PC-3 (cell line): ENCODE measurements at regions not wholly inside any gene's neighbourhood (a gene's known extent, or its start where the extent isn't known, plus 50 kb on each side); places are given as distances from the start of the nearest gene placed in this dataset.

Experiments
- ATAC-seq: fragments of 200-7000 bp; cut with Tn5 transposase; 2 replicates; pipeline ENCODE4 v1.9.1; 2020; ENCODE audit warnings: mild to moderate bottlenecking, moderate library complexity
- BruUV-seq: library from RNA; stranded (reverse); fragments of 400-500 nt; replicated peaks from 2 replicates; lab custom pipeline; 2021; lab: Mats Ljungman, UMichigan
- CTCF ChIA-PET: fragments of 300-600 bp; sonication (Branson Sonifier 250); formaldehyde crosslinking; loops from one replicate; lab custom pipeline; 2022; ENCODE audit warnings: antibody characterized with exemption; lab: Charles Lee
- POLR2A ChIA-PET: fragments of 300-600 bp; sonication (Branson Sonifier 250); formaldehyde crosslinking; loops from one replicate; lab custom pipeline; 2022; ENCODE audit warnings: antibody characterized with exemption; ENCODE audit not compliant: unreplicated experiment; lab: Charles Lee
- DNase-seq: peaks from one replicate; pipeline ENCODE4 v3.0.0-alpha.2; 2015
- H2AFZ ChIP-seq: fragments of 300-600 bp; sonication (generic); 2 replicates; pipeline ENCODE4 v1.6.0; 2016; ENCODE audit warnings: antibody characterized with exemption, low read length
- H3F3A ChIP-seq: fragments of 300-600 bp; sonication (generic); one replicate; pipeline ENCODE4 v1.6.0; 2017; ENCODE audit warnings: antibody characterized with exemption, low read length, control low read depth, mild to moderate bottlenecking; ENCODE audit not compliant: unreplicated experiment
- H3K27ac ChIP-seq: fragments of 300-600 bp; sonication (generic); 2 replicates; pipeline ENCODE4 v1.5.1; 2016; ENCODE audit warnings: mild to moderate bottlenecking, low read length
- H3K27me3 ChIP-seq: fragments of 300-600 bp; sonication (generic); 2 replicates; pipeline ENCODE4 v1.6.1; 2016; ENCODE audit warnings: low read length, mixed read lengths
- H3K36me3 ChIP-seq: fragments of 300-600 bp; sonication (generic); 2 replicates; pipeline ENCODE4 v1.6.1; 2016; ENCODE audit warnings: low read depth, mixed run types, low read length, mixed read lengths
- H3K4me1 ChIP-seq: fragments of 300-600 bp; sonication (generic); 2 replicates; pipeline ENCODE4 v1.5.1; 2016; ENCODE audit warnings: low read length; ENCODE audit not compliant: insufficient read depth
- H3K4me2 ChIP-seq: fragments of 300-600 bp; sonication (generic); 2 replicates; pipeline ENCODE4 v1.6.0; 2016; ENCODE audit warnings: low read length
- H3K4me3 ChIP-seq: fragments of 300-600 bp; sonication (generic); 2 replicates; pipeline ENCODE4 v1.5.1; 2016; ENCODE audit warnings: mild to moderate bottlenecking, low read length, mixed read lengths
- H3K79me2 ChIP-seq: fragments of 300-600 bp; sonication (generic); 2 replicates; pipeline ENCODE4 v1.6.1; 2017; ENCODE audit warnings: low read length, mixed read lengths
- H3K9ac ChIP-seq: fragments of 300-600 bp; sonication (generic); 2 replicates; pipeline ENCODE4 v1.6.0; 2016; ENCODE audit warnings: mild to moderate bottlenecking, low read length
- H3K9me2 ChIP-seq: fragments of 300-600 bp; sonication (generic); replicated peaks from 2 replicates; pipeline ENCODE4 v1.6.1; 2016; ENCODE audit warnings: mixed run types, low read length, mixed read lengths
- H3K9me3 ChIP-seq: fragments of 300-600 bp; sonication (generic); 2 replicates; pipeline ENCODE4 v1.6.1; 2016; ENCODE audit warnings: low read length, mixed read lengths
- H4K20me1 ChIP-seq: fragments of 300-600 bp; sonication (generic); 2 replicates; pipeline ENCODE4 v1.6.1; 2016; ENCODE audit warnings: low read length, mixed read lengths
- EZH2 ChIP-seq: fragments of 300-600 bp; sonication (generic); IDR thresholded peaks from one replicate; pipeline ENCODE4 v1.6.1; 2017; ENCODE audit warnings: antibody characterized with exemption, mild to moderate bottlenecking, low read length; ENCODE audit not compliant: unreplicated experiment
- EZH2phosphoT487 ChIP-seq: fragments of 300-600 bp; sonication (generic); IDR thresholded peaks from 2 replicates; pipeline ENCODE4 v1.6.1; 2018; ENCODE audit warnings: mild to moderate bottlenecking, antibody characterized with exemption, low read length, borderline replicate concordance
- intact Hi-C: fragments of 100-400 bp; cut with micrococcal nuclease; formaldehyde crosslinking; loops from 2 replicates; pipeline ENCODE4 v1.9.0; 2023
- TF ChIP-seq, protein P1 (sequence below): fragments of 300-600 bp; sonication (generic); conservative IDR thresholded peaks from 2 replicates; pipeline ENCODE4 v1.5.1; 2017; ENCODE audit warnings: antibody characterized with exemption, low read depth, mild to moderate bottlenecking, low read length

- ChIA-PET CTCF (no interaction called here), POLR2A (no interaction called here)
- no peak overlapping the region for H3K27ac ChIP-seq
- no peaks in the 10 kb centered on the region for H3F3A ChIP-seq
- H2AFZ ChIP-seq, result no peak overlapping the region
- TF ChIP-seq EZH2phosphoT487 (no peak), EZH2 (no peak)
- TF ChIP-seq, protein P1, sequence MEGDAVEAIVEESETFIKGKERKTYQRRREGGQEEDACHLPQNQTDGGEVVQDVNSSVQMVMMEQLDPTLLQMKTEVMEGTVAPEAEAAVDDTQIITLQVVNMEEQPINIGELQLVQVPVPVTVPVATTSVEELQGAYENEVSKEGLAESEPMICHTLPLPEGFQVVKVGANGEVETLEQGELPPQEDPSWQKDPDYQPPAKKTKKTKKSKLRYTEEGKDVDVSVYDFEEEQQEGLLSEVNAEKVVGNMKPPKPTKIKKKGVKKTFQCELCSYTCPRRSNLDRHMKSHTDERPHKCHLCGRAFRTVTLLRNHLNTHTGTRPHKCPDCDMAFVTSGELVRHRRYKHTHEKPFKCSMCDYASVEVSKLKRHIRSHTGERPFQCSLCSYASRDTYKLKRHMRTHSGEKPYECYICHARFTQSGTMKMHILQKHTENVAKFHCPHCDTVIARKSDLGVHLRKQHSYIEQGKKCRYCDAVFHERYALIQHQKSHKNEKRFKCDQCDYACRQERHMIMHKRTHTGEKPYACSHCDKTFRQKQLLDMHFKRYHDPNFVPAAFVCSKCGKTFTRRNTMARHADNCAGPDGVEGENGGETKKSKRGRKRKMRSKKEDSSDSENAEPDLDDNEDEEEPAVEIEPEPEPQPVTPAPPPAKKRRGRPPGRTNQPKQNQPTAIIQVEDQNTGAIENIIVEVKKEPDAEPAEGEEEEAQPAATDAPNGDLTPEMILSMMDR, result no peak
- no peak overlapping the region for H3K4me3 ChIP-seq
- H3K36me3 ChIP-seq, result no peaks in the 10 kb centered on the region
- BruUV-seq, result no TSS peak
- no peak for ATAC-seq
- H3K9ac ChIP-seq, result no peak overlapping the region
- H4K20me1 ChIP-seq, result no peaks in the 10 kb centered on the region
- H3K4me1 ChIP-seq, result no peaks in the 10 kb centered on the region
- intact Hi-C loops, result no loop called here
- no peaks in the 10 kb centered on the region for H3K9me3 ChIP-seq
- no peaks in the 10 kb centered on the region for H3K79me2 ChIP-seq
- no peak overlapping the region for H3K4me2 ChIP-seq
- H3K27me3 ChIP-seq, result no peaks in the 10 kb centered on the region
- H3K9me2 ChIP-seq, result no peaks in the 10 kb centered on the region
- DNase-seq, result no peak
These were observed 497.1 kb upstream of the KLHL29 start for GRCh38 chr2:22887845-22888244.

DNA sequence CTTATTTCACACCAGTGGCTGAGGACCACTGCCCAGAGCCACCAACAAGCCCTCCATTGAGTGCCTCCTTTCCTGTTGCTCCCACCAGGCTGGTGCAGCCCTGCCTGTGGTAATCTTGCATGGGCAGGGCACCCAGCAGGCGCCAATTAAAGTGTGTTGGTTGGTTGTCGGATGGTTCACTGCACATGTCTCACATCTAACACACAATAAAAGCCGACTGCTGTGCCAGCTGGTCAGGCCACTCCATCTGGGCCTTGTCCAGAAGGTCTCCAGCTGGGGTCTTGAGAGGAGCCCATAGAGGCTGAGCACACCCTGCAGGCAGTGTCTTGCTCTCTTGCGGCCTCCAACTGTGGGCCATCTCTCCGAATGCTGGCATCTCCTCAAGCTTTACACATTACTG, 494.8 kb upstream of the KLHL29 start:
- Histone ChIP-seq H3F3A (no peaks in the 10 kb centered on the region), H3K9ac (no peak overlapping the region), H3K4me2 (no peak overlapping the region), H4K20me1 (no peaks in the 10 kb centered on the region), H2AFZ (no peak overlapping the region), H3K36me3 (no peaks in the 10 kb centered on the region), H3K27me3 (no peaks in the 10 kb centered on the region), H3K79me2 (no peaks in the 10 kb centered on the region), H3K4me1 (no peaks in the 10 kb centered on the region), H3K27ac (no peak overlapping the region), H3K9me2 (no peaks in the 10 kb centered on the region), H3K9me3 (no peaks in the 10 kb centered on the region), H3K4me3 (no peak overlapping the region)
- TF ChIP-seq EZH2phosphoT487, result no peak
- no peak for TF ChIP-seq EZH2
- TF ChIP-seq, protein P1, result no peak
- DNase-seq (no peak), ATAC-seq (no peak)
- no TSS peak for BruUV-seq
- CTCF ChIA-PET, result no interaction called here
- intact Hi-C loops, result no loop called here
- POLR2A ChIA-PET, result no interaction called here

DNA sequence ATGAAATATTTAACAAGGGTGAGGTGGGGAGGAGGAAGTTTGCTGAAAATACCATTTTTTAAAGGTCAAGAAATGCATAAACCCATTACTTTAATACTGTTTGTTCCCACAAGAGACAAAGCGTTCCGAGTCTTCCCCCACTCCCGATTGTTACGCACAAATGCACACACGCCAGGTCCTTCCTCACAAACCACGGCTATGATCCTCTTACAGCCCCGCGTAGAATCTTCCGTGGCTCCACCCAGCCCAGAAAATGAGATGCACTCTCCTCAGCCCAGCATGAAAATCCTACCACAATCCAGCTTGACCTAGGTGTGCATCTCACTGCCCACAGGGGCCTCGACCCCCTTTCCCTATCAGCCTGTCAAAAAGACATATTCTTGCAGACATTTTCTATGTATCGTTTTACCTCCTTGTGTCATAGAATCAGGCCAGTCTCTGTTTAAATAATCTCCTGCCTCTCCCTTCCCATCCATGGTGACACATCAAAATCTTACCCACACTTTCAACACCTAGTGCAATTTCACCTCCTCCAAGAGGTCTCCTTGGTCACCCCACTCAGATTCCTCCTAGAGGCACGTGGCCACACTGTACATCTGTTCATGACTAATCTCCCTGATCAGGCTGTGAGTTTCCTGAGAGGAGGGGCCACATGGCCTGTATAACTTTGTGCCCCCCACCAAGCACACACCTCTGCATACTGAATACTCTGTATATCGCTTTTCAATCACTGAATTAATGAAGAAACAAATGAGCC, 491.0 kb upstream of the KLHL29 start:
- no TSS peak for BruUV-seq

More for the DNA sequence above, 491.0 kb upstream of the KLHL29 start:
- H2AFZ ChIP-seq, result no peak overlapping the region
- no peak overlapping the region for H3K4me3 ChIP-seq
- no peaks in the 10 kb centered on the region for H3K27me3 ChIP-seq
- H3F3A ChIP-seq, result no peaks in the 10 kb centered on the region
- no peaks in the 10 kb centered on the region for H3K36me3 ChIP-seq
- ChIA-PET POLR2A (no interaction called here), CTCF (no interaction called here)
- no peak overlapping the region for H3K9ac ChIP-seq
- no peak for DNase-seq
- TF ChIP-seq EZH2, result no peak
- no peak for TF ChIP-seq EZH2phosphoT487
- TF ChIP-seq, protein P1, result no peak
- no peaks in the 10 kb centered on the region for H3K4me1 ChIP-seq
- no peak overlapping the region for H3K4me2 ChIP-seq
- no peaks in the 10 kb centered on the region for H3K9me3 ChIP-seq
- no peaks in the 10 kb centered on the region for H3K9me2 ChIP-seq
- no peaks in the 10 kb centered on the region for H4K20me1 ChIP-seq
- H3K79me2 ChIP-seq, result no peaks in the 10 kb centered on the region
- no peak for ATAC-seq
- intact Hi-C loops, result no loop called here
- H3K27ac ChIP-seq, result no peak overlapping the region
